ENCODE measurements at regions not wholly inside any gene's neighbourhood (a gene's known extent, or its start where the extent isn't known, plus 50 kb on each side); places are given as distances from the start of the nearest gene placed in this dataset.
"Not testable (repeated sequence)": the region's sequence is repeated elsewhere in the genome, so short reads cannot be mapped to it uniquely, and the experiment has no call there.

- DNase-seq (ENCODE audit: low read depth in 3 of 3), result no peak
Measured at GRCh38 chr4:131304686-131305085, 1844.4 kb upstream of the PCDH10 start.

GRCh38 chr4:131309628-131310027 lies 1839.5 kb upstream of the PCDH10 start:
- no peak for DNase-seq (ENCODE audit: low read depth in 3 of 3)

- no peak for DNase-seq (ENCODE audit: low read depth in 3 of 3)
Measured at GRCh38 chr4:131316086-131316485, 1833.0 kb upstream of the PCDH10 start.

GRCh38 chr4:131337936-131338335 lies 1811.2 kb upstream of the PCDH10 start:
- no peak for DNase-seq (ENCODE audit: low read depth in 3 of 3)

- no peak for DNase-seq (ENCODE audit: low read depth in 3 of 3)
Measured at GRCh38 chr4:131339137-131339536, 1810.0 kb upstream of the PCDH10 start.

- no peak for DNase-seq (ENCODE audit: low read depth in 3 of 3)
Measured at GRCh38 chr4:131344761-131345160, 1804.3 kb upstream of the PCDH10 start.

- DNase-seq (ENCODE audit: low read depth in 3 of 3), result no peak
Measured at GRCh38 chr4:131347816-131348215, 1801.3 kb upstream of the PCDH10 start.

- DNase-seq (ENCODE audit: low read depth in 3 of 3), result no peak
Measured at GRCh38 chr4:131348263-131348662, 1800.8 kb upstream of the PCDH10 start.

GRCh38 chr4:131352371-131352770 lies 1796.7 kb upstream of the PCDH10 start:
- not testable (repeated sequence) for DNase-seq (ENCODE audit: low read depth in 3 of 3)

GRCh38 chr4:131366714-131367113 lies 1782.4 kb upstream of the PCDH10 start:
- DNase-seq (ENCODE audit: low read depth in 3 of 3), result no peak

- no peak for DNase-seq (ENCODE audit: low read depth in 3 of 3)
Measured at GRCh38 chr4:131367441-131367840, 1781.7 kb upstream of the PCDH10 start.

- no peak for DNase-seq (ENCODE audit: low read depth in 3 of 3)
Measured at GRCh38 chr4:131370846-131371245, 1778.2 kb upstream of the PCDH10 start.

GRCh38 chr4:131381055-131381454 lies 1768.0 kb upstream of the PCDH10 start:
- no peak for DNase-seq (ENCODE audit: low read depth in 3 of 3)

- no peak for DNase-seq (ENCODE audit: low read depth in 3 of 3)
Measured at GRCh38 chr4:131382839-131383238, 1766.3 kb upstream of the PCDH10 start.

GRCh38 chr4:131388277-131388676 lies 1760.8 kb upstream of the PCDH10 start:
- DNase-seq (ENCODE audit: low read depth in 3 of 3), result no peak

- no peak for DNase-seq (ENCODE audit: low read depth in 3 of 3)
Measured at GRCh38 chr4:131408102-131408501, 1741.0 kb upstream of the PCDH10 start.

- DNase-seq (ENCODE audit: low read depth in 3 of 3), result no peak
Measured at GRCh38 chr4:131411393-131411792, 1737.7 kb upstream of the PCDH10 start.

GRCh38 chr4:131419147-131419546 lies 1729.9 kb upstream of the PCDH10 start:
- no peak for DNase-seq (ENCODE audit: low read depth in 3 of 3)

GRCh38 chr4:131426023-131426758 lies 1722.9 kb upstream of the PCDH10 start:
- DNase-seq (ENCODE audit: low read depth in 3 of 3), result no peak

- DNase-seq (ENCODE audit: low read depth in 3 of 3), result no peak
Measured at GRCh38 chr4:131427000-131427399, 1722.1 kb upstream of the PCDH10 start.

- DNase-seq (ENCODE audit: low read depth in 3 of 3), result no peak
Measured at GRCh38 chr4:131430302-131430701, 1718.8 kb upstream of the PCDH10 start.

- no peak for DNase-seq (ENCODE audit: low read depth in 3 of 3)
Measured at GRCh38 chr4:131441004-131441688, 1707.9 kb upstream of the PCDH10 start.

- DNase-seq (ENCODE audit: low read depth in 3 of 3), result no peak
Measured at GRCh38 chr4:131447883-131448282, 1701.2 kb upstream of the PCDH10 start.

Measured in stimulated activated CD4-positive, alpha-beta T cell treated with anti-CD3 and anti-CD28 coated beads, TNF-alpha, amount 100 ng/mL, for 24 hours (primary cell).